GM03348 (cell line): ENCODE measurements at regions not wholly inside any gene's neighbourhood (a gene's known extent, or its start where the extent isn't known, plus 50 kb on each side); places are given as distances from the start of the nearest gene placed in this dataset.

Source experiments
- DNase-seq: peaks from one replicate; pipeline ENCODE4 v3.0.0; 2012; ENCODE audit warnings: low spot score

GRCh38 chr9:99399474-99399873, 177.4 kb downstream of the SEC61B start:
- no peak for DNase-seq

GRCh38 chr9:99400184-99400731, 178.2 kb downstream of the SEC61B start:
- no peak for DNase-seq

- DNase-seq, result no peak
These were observed 179.8 kb downstream of the SEC61B start for GRCh38 chr9:99401680-99402504.

GRCh38 chr9:99403371-99403770, 181.3 kb downstream of the SEC61B start:
- DNase-seq, result no peak

GRCh38 chr9:99405359-99405758, 183.3 kb downstream of the SEC61B start:
- DNase-seq, result no peak

GRCh38 chr9:99406939-99407338, 184.9 kb downstream of the SEC61B start:
- no peak for DNase-seq

- DNase-seq, result no peak
These were observed 189.0 kb downstream of the SEC61B start for GRCh38 chr9:99411068-99411467.

GRCh38 chr9:99411479-99412115, 189.5 kb downstream of the SEC61B start:
- no peak for DNase-seq

- DNase-seq, result no peak
These were observed 190.5 kb downstream of the SEC61B start for GRCh38 chr9:99412606-99413005.

- no peak for DNase-seq
These were observed 192.2 kb downstream of the SEC61B start for GRCh38 chr9:99414321-99414720.

GRCh38 chr9:99415606-99416005, 193.5 kb downstream of the SEC61B start:
- no peak for DNase-seq

GRCh38 chr9:99416007-99416406, 193.9 kb downstream of the SEC61B start:
- peak; percentile 21 for DNase-seq

- no peak for DNase-seq
These were observed 197.0 kb downstream of the SEC61B start for GRCh38 chr9:99419070-99419469.

GRCh38 chr9:99421369-99421768, 199.3 kb downstream of the SEC61B start:
- no peak for DNase-seq

- no peak for DNase-seq
These were observed 203.0 kb downstream of the SEC61B start for GRCh38 chr9:99425124-99425523.

GRCh38 chr9:99425923-99426842, 204.1 kb downstream of the SEC61B start:
- DNase-seq, result no peak

GRCh38 chr9:99427260-99427659, 205.2 kb downstream of the SEC61B start:
- DNase-seq, result no peak

GRCh38 chr9:99430301-99430700, 208.2 kb downstream of the SEC61B start:
- DNase-seq, result no peak

- no peak for DNase-seq
These were observed 209.0 kb downstream of the SEC61B start for GRCh38 chr9:99431103-99431502.

GRCh38 chr9:99432075-99432474, 210.0 kb downstream of the SEC61B start:
- DNase-seq, result no peak

GRCh38 chr9:99433095-99433494, 211.0 kb downstream of the SEC61B start:
- no peak for DNase-seq

- peak; percentile 76 for DNase-seq
These were observed 211.5 kb downstream of the SEC61B start for GRCh38 chr9:99433555-99433954.
